Uterus (tissue), 2 donors: ENCODE measurements at regions not wholly inside any gene's neighbourhood (a gene's known extent, or its start where the extent isn't known, plus 50 kb on each side); places are given as distances from the start of the nearest gene placed in this dataset.

Experiments
- CTCF ChIP-seq, 4 experiments: fragments of 200-600 bp in 2 of 4; fragments of 450-650 bp in 2 of 4; sonication (generic) in 2 of 4; IDR thresholded peaks; one replicate each; pipeline ENCODE4 v1.5.1; 2016 to 2019; ENCODE audit warnings: antibody characterized with exemption in 4 of 4, mild to moderate bottlenecking in 2 of 4, moderate library complexity in 1 of 4
- POLR2A ChIP-seq, 2 donors: fragments of 450-650 bp; IDR thresholded peaks; one replicate each; pipeline ENCODE4 v1.6.1; 2016; ENCODE audit warnings: antibody characterized with exemption in 2 of 2, mild to moderate bottlenecking in 1 of 2, moderate library complexity in 1 of 2

GRCh38 chr6:37565267-37566110 lies 65.8 kb upstream of the CCDC167 start:
- TF ChIP-seq CTCF (IDR thresholded peaks at IDR 0.05), result no peak
- TF ChIP-seq POLR2A (IDR thresholded peaks at IDR 0.05), result no peak
